Colonic mucosa (tissue), 4 donors: ENCODE measurements at regions not wholly inside any gene's neighbourhood (a gene's known extent, or its start where the extent isn't known, plus 50 kb on each side); places are given as distances from the start of the nearest gene placed in this dataset.

Experiments
- DNase-seq: peaks from one replicate; pipeline ENCODE4 v3.0.0-alpha.2; 2020
- H3K27ac ChIP-seq: fragments of 200-600 bp; one replicate; pipeline ENCODE4 v1.8.0; 2021
- H3K27me3 ChIP-seq: fragments of 200-600 bp; one replicate; pipeline ENCODE4 v1.8.0; 2021
- H3K36me3 ChIP-seq: fragments of 200-600 bp; one replicate; pipeline ENCODE4 v1.8.0; 2021
- H3K4me1 ChIP-seq: fragments of 200-600 bp; one replicate; pipeline ENCODE4 v1.8.0; 2021; ENCODE audit warnings: mild to moderate bottlenecking
- H3K4me3 ChIP-seq: fragments of 200-600 bp; one replicate; pipeline ENCODE4 v1.8.0; 2021
- H3K9ac ChIP-seq, 2 donors: one replicate each; pipeline ENCODE4 v1.7.0; 2013; ENCODE audit warnings: control low read depth in 2 of 2, low read depth in 2 of 2, low read length in 2 of 2
- H3K9me3 ChIP-seq: fragments of 200-600 bp; one replicate; pipeline ENCODE4 v1.8.0; 2021
- CTCF ChIP-seq: fragments of 200-600 bp; IDR thresholded peaks from one replicate; pipeline ENCODE4 v1.8.0; 2022; ENCODE audit warnings: antibody characterized with exemption, mild to moderate bottlenecking
- intact Hi-C: fragments of 100-400 bp; cut with DNase I; formaldehyde crosslinking; loops from one replicate; pipeline ENCODE4 v1.14.1; 2022
- donor health status: healthy.
- donor health status: DM: no; HTN: no; CAD: no.
- donor health status: DM: no; HTN: no; CAD: no.

- TF ChIP-seq CTCF, result no peak
- no peaks in the 10 kb centered on the region for H3K27me3 ChIP-seq
- H3K9ac ChIP-seq, result no peak overlapping the region
- no peaks in the 10 kb centered on the region for H3K4me1 ChIP-seq
- H3K27ac ChIP-seq, result no peak overlapping the region
- no peak overlapping the region for H3K4me3 ChIP-seq
- intact Hi-C loops, result no loop called here
- H3K36me3 ChIP-seq, result no peaks in the 10 kb centered on the region
- DNase-seq, result no peak
- H3K9me3 ChIP-seq, result no peaks in the 10 kb centered on the region
Observed at GRCh38 chr12:124211753-124212152, 83.1 kb upstream of the RFLNA start.

GRCh38 chr12:124213666-124214347 lies 81.1 kb upstream of the RFLNA start:
- no peak overlapping the region for H3K27ac ChIP-seq
- no peaks in the 10 kb centered on the region for H3K9me3 ChIP-seq
- intact Hi-C loops, result no loop called here
- H3K4me3 ChIP-seq, result no peak overlapping the region
- H3K36me3 ChIP-seq, result no peaks in the 10 kb centered on the region
- no peak for TF ChIP-seq CTCF
- H3K27me3 ChIP-seq, result no peaks in the 10 kb centered on the region
- H3K4me1 ChIP-seq, result no peaks in the 10 kb centered on the region
- no peak overlapping the region for H3K9ac ChIP-seq
- no peak for DNase-seq

- intact Hi-C loops, result no loop called here
- Histone ChIP-seq H3K36me3 (no peaks in the 10 kb centered on the region), H3K4me1 (no peaks in the 10 kb centered on the region), H3K9ac (no peak overlapping the region), H3K27ac (no peak overlapping the region), H3K27me3 (no peaks in the 10 kb centered on the region), H3K4me3 (no peak overlapping the region), H3K9me3 (no peaks in the 10 kb centered on the region)
- no peak for DNase-seq
- no peak for TF ChIP-seq CTCF
Observed at GRCh38 chr12:124214574-124214973, 80.3 kb upstream of the RFLNA start.

- Histone ChIP-seq H3K27ac (no peak overlapping the region), H3K27me3 (no peaks in the 10 kb centered on the region), H3K36me3 (no peaks in the 10 kb centered on the region), H3K4me1 (no peaks in the 10 kb centered on the region), H3K9me3 (no peaks in the 10 kb centered on the region), H3K4me3 (no peak overlapping the region), H3K9ac (no peak overlapping the region)
- intact Hi-C loops, result no loop called here
- no peak for DNase-seq
- TF ChIP-seq CTCF, result no peak
Observed at GRCh38 chr12:124216966-124217365, 77.9 kb upstream of the RFLNA start.

- no peak for DNase-seq
- no peaks in the 10 kb centered on the region for H3K36me3 ChIP-seq
- H3K9me3 ChIP-seq, result no peaks in the 10 kb centered on the region
- H3K27me3 ChIP-seq, result no peaks in the 10 kb centered on the region
- intact Hi-C loops, result no loop called here
- no peaks in the 10 kb centered on the region for H3K4me1 ChIP-seq
- no peak overlapping the region for H3K27ac ChIP-seq
- H3K9ac ChIP-seq, result no peak overlapping the region
- H3K4me3 ChIP-seq, result no peak overlapping the region
- TF ChIP-seq CTCF, result no peak
Observed at GRCh38 chr12:124217508-124218242, 77.2 kb upstream of the RFLNA start.
